22Rv1 (cell line): ENCODE measurements at regions not wholly inside any gene's neighbourhood (a gene's known extent, or its start where the extent isn't known, plus 50 kb on each side); places are given as distances from the start of the nearest gene placed in this dataset.

ENCODE experiments used
- H3K27ac ChIP-seq: fragments of 450-650 bp; 2 replicates; pipeline ENCODE4 v1.5.1; 2017
- ZFX ChIP-seq: fragments of 450-650 bp; IDR thresholded peaks from 2 replicates; pipeline ENCODE4 v1.6.1; 2017; ENCODE audit warnings: antibody characterized with exemption, borderline replicate concordance
- TF ChIP-seq, protein P1 (sequence below): fragments of 450-650 bp; IDR thresholded peaks from 2 replicates; pipeline ENCODE4 v1.5.1; 2017; ENCODE audit warnings: mild to moderate bottlenecking

DNA sequence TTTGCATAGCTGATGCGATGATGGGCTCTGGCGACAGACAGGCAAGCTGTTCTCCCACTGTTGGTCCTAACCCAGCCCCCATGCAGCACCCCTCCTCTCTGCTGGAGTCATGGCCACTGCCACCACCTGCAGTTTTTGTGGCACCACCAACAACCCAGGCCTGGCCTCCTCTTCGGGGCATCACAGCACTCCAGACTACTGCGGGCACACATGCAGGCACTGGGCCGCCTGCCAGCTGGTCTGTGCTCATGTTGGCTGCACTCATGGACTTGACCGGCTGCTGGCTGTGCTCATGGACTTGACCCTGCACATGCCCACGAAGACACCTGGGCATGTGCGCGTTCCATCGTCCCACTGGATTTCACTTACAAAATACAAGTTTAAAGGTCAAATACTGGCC, 130.9 kb upstream of the TMEM108 start:
- no peak overlapping the region for H3K27ac ChIP-seq
- TF ChIP-seq, protein P1, sequence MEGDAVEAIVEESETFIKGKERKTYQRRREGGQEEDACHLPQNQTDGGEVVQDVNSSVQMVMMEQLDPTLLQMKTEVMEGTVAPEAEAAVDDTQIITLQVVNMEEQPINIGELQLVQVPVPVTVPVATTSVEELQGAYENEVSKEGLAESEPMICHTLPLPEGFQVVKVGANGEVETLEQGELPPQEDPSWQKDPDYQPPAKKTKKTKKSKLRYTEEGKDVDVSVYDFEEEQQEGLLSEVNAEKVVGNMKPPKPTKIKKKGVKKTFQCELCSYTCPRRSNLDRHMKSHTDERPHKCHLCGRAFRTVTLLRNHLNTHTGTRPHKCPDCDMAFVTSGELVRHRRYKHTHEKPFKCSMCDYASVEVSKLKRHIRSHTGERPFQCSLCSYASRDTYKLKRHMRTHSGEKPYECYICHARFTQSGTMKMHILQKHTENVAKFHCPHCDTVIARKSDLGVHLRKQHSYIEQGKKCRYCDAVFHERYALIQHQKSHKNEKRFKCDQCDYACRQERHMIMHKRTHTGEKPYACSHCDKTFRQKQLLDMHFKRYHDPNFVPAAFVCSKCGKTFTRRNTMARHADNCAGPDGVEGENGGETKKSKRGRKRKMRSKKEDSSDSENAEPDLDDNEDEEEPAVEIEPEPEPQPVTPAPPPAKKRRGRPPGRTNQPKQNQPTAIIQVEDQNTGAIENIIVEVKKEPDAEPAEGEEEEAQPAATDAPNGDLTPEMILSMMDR = no peak
- TF ChIP-seq ZFX = no peak

DNA sequence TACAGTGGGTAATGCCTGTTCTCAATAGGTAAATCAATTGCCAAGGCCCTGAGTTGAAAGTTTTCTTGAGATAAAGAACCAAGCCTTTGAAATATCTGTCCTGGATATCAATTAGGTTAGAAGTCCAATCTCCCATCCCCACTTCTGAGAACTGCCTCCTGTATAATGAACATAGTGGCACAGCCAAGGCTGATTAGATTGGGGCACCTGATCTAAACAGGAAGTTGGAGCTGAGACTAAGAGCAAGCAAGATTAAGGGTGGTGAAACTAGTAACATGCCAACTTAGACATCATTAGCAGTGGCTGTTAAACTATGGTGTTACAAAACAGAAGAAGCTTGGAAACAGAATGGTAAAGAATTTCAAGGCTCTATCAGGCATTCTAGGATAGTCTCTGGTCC, 137.7 kb upstream of the TMEM108 start:
- H3K27ac ChIP-seq = no peak overlapping the region
- no peak for TF ChIP-seq ZFX
- TF ChIP-seq, protein P1 = no peak

DNA sequence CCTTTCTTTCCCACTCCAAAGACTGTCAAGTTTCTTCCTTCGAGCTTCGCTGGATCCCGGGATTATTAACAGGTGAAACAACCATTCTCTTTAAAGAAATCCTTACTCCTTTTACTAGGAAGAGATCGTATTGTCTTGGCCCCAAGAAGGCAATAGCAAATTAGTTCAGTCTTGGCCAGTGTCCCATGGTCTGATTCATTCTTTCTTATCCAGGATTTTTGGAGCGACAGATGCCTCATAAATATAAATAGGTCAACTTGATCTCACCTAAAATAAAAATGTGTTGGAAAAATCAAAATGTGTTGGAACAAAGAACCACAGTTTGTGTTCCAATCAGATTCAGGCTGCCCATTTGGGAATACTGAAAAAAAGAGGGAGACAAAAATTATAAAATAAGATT, 140.1 kb upstream of the TMEM108 start:
- TF ChIP-seq, protein P1 = no peak
- TF ChIP-seq ZFX = no peak
- no peak overlapping the region for H3K27ac ChIP-seq

DNA sequence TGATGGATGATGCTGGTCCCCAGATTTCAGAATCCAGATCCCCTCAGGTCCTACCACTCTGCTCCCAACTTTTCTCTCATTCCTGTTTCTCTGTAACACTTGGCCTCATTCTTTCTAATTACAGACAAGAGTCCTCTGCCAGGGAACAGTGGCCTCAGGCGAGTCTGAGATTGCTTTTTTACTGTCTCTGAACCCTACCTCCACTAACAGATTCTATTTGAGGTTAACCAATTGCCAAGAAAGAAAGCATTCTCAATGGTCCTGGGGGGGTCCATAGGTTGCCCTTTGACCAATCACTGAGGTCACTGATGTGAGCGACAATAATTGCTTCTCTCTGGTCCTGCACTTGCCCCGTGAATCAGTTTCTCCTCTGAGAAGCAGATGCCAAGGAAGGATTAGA, 145.2 kb upstream of the TMEM108 start:
- no peak overlapping the region for H3K27ac ChIP-seq
- TF ChIP-seq, protein P1 = no peak
- no peak for TF ChIP-seq ZFX

DNA sequence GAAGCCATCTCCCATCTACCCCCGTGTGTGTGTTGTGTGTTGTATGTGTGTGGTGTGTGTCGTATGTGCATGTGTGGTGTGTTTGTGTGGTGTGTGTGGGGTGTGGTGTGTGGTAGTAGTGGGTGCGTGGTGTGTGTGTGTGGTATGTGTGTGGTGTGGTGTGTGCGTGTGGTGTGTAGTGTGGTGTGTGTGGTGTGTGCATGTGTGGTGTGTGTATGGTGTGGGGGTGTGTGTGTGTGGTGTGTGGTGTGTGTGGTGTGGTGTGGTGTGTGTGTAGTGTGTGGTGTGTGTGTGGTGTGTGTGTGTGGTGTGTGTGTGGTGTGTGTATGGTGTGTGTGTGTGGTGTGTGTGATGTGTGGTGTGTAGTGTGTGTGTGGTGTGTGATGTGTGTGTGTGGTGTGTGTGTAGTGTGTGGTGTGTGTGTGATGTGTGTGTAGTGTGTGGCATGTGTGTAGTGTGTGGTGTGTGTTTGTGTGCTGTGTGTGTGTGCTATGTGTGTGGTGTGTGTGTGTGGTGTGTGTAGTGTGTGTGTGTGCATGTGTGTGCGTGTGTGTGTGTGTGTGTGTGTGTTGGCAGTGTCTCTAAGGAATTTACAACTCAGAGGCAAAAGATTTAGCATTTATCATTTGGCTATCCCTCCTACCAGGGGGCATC, 156.3 kb upstream of the TMEM108 start:
- no peak overlapping the region for H3K27ac ChIP-seq
- TF ChIP-seq, protein P1 = no peak
- TF ChIP-seq ZFX = no peak

DNA sequence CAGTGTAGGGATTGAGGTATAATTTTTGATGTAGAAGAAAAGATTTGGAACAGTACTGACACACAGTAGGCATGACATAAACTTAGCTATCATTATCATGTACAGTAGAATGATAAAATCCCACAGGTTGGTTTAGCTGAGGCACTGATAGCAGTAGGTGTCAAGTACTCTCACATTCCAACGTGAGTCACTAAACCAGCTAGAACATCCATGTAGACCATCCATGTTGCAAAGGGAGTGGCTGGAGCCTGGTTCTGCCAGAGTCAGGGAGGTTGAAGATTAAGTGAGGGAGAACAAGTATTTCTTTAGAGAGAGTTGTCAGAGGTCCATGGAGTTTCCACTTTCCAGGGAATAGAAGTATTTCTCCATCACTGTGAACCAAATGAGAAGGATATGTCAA, 157.2 kb upstream of the TMEM108 start:
- TF ChIP-seq, protein P1 = no peak
- TF ChIP-seq ZFX = no peak
- no peak overlapping the region for H3K27ac ChIP-seq

DNA sequence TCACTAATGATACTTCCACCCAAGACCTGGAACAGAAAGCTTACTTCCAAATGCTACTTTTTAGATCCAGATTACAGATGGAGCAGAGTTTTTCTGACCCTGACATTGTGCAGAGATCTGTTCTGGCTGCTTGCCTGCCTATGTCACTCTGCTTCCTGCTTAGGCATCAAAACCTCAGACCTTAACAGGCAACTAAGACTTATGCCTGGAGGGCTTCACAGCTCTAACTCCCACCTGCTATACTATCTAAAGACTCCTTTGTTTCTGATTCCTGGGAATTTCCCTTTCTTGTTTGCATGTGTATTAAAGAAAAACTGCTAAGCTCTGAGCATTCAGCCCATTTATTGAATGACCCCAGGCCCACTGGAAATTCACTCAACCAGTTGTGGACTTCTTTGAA, 157.4 kb upstream of the NPHP3 start:
- TF ChIP-seq, protein P1 = no peak
- TF ChIP-seq ZFX = no peak

More for the DNA sequence above, 157.4 kb upstream of the NPHP3 start:
- H3K27ac ChIP-seq = no peak overlapping the region
